ENCODE measurements at regions not wholly inside any gene's neighbourhood (a gene's known extent, or its start where the extent isn't known, plus 50 kb on each side); places are given as distances from the start of the nearest gene placed in this dataset.

DNA sequence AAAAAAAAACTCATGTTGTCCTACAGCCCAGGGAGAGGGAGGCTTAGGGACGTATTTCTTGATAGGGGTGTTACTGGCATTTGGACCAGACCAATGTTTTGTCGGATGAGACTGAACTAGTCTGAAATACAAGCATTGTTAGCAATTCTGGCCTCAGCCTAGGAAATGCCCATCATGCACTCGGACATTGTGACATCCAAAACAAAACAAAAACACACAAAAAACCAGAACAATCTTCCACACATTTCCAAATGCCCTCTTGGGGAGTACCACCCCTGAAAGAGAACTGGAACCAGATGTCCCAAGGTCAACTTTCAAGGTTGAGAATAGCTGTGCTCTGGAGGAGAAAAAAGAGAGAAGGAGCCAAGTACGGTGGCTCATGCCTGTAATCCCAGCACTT, 299.1 kb upstream of the JARID2 start:
- H3K14ac ChIP-seq (ENCODE audit: low read length in 2 of 2) = no peak overlapping the region
- H4K8ac ChIP-seq (ENCODE audit: low read length) = no peak overlapping the region
- H2BK5ac ChIP-seq (ENCODE audit: low read depth, low read length, poor library complexity, severe bottlenecking) = no peak overlapping the region
- H3K9ac ChIP-seq (ENCODE audit: low read length) = no peak overlapping the region
- no peaks in the 10 kb centered on the region for H3K9me3 ChIP-seq (ENCODE audit: control insufficient read depth, low read length)
- WGBS = 95% methylated on average over 4 of the region's 4 CpGs
- no peaks in the 10 kb centered on the region for H3K4me1 ChIP-seq (ENCODE audit: control insufficient read depth, insufficient read depth, low read depth, low read length)
- H3K4ac ChIP-seq (ENCODE audit: low read depth in 1 of 2, low read length in 2 of 2) = no peak overlapping the region
- H2BK120ac ChIP-seq (ENCODE audit: low read depth, low read length) = no peak overlapping the region
- H3K27ac ChIP-seq (ENCODE audit: low read length, poor library complexity, severe bottlenecking) = no peak overlapping the region
- DNase-seq = no peak
- H3K4me3 ChIP-seq (ENCODE audit: insufficient read depth in 1 of 2, low read depth in 1 of 2, low read length in 2 of 2) = no peak overlapping the region
- no peak overlapping the region for H2BK12ac ChIP-seq (ENCODE audit: low read length in 2 of 2)
- H4K91ac ChIP-seq (ENCODE audit: low read length) = no peak overlapping the region
- H3K4me2 ChIP-seq (ENCODE audit: low read length, poor library complexity, severe bottlenecking) = no peak overlapping the region
- H2AFZ ChIP-seq (ENCODE audit: low read depth, low read length) = no peak overlapping the region
- no peak overlapping the region for H3K18ac ChIP-seq (ENCODE audit: low read depth in 1 of 2, low read length in 2 of 2)
- no peak overlapping the region for H2AK5ac ChIP-seq (ENCODE audit: low read length, severe bottlenecking)
- no peaks in the 10 kb centered on the region for H3K79me1 ChIP-seq (replicated peaks; ENCODE audit: low read length, poor library complexity, severe bottlenecking)
- no peak overlapping the region for H3K23ac ChIP-seq (ENCODE audit: low read length in 2 of 2)
- H3K27me3 ChIP-seq (ENCODE audit: control insufficient read depth in 1 of 2, insufficient read depth in 1 of 2, low read length in 2 of 2) = no peaks in the 10 kb centered on the region
- no peaks in the 10 kb centered on the region for H3K36me3 ChIP-seq (ENCODE audit: control insufficient read depth in 1 of 2, insufficient read depth in 2 of 2, low read depth in 1 of 2, low read length in 2 of 2)
- H2BK15ac ChIP-seq (ENCODE audit: low read depth, poor library complexity, severe bottlenecking) = no peak overlapping the region

- H2AFZ ChIP-seq (ENCODE audit: low read depth, low read length) = no peak overlapping the region
- H3K14ac ChIP-seq (ENCODE audit: low read length in 2 of 2) = no peak overlapping the region
- no peaks in the 10 kb centered on the region for H3K79me1 ChIP-seq (replicated peaks; ENCODE audit: low read length, poor library complexity, severe bottlenecking)
- no peak overlapping the region for H2BK15ac ChIP-seq (ENCODE audit: low read depth, poor library complexity, severe bottlenecking)
- H2BK5ac ChIP-seq (ENCODE audit: low read depth, low read length, poor library complexity, severe bottlenecking) = no peak overlapping the region
- 100% methylated on average over 4 of the region's 7 CpGs for whole genome bisulfite sequencing
- H3K27ac ChIP-seq (ENCODE audit: low read length, poor library complexity, severe bottlenecking) = no peak overlapping the region
- H4K91ac ChIP-seq (ENCODE audit: low read length) = no peak overlapping the region
- no peaks in the 10 kb centered on the region for H3K4me1 ChIP-seq (ENCODE audit: control insufficient read depth, insufficient read depth, low read depth, low read length)
- H3K4ac ChIP-seq (ENCODE audit: low read depth in 1 of 2, low read length in 2 of 2) = no peak overlapping the region
- H3K4me3 ChIP-seq (ENCODE audit: insufficient read depth in 1 of 2, low read depth in 1 of 2, low read length in 2 of 2) = no peak overlapping the region
- H3K27me3 ChIP-seq (ENCODE audit: control insufficient read depth in 1 of 2, insufficient read depth in 1 of 2, low read length in 2 of 2) = no peaks in the 10 kb centered on the region
- no peaks in the 10 kb centered on the region for H3K9me3 ChIP-seq (ENCODE audit: control insufficient read depth, low read length)
- no peak for DNase-seq
- H3K36me3 ChIP-seq (ENCODE audit: control insufficient read depth in 1 of 2, insufficient read depth in 2 of 2, low read depth in 1 of 2, low read length in 2 of 2) = no peaks in the 10 kb centered on the region
- H3K23ac ChIP-seq (ENCODE audit: low read length in 2 of 2) = no peak overlapping the region
- H3K9ac ChIP-seq (ENCODE audit: low read length) = no peak overlapping the region
- H4K8ac ChIP-seq (ENCODE audit: low read length) = no peak overlapping the region
- no peak overlapping the region for H3K4me2 ChIP-seq (ENCODE audit: low read length, poor library complexity, severe bottlenecking)
- H2BK120ac ChIP-seq (ENCODE audit: low read depth, low read length) = no peak overlapping the region
- no peak overlapping the region for H3K18ac ChIP-seq (ENCODE audit: low read depth in 1 of 2, low read length in 2 of 2)
- H2AK5ac ChIP-seq (ENCODE audit: low read length, severe bottlenecking) = no peak overlapping the region
- no peak overlapping the region for H2BK12ac ChIP-seq (ENCODE audit: low read length in 2 of 2)
Observed at GRCh38 chr6:14948586-14949245, 297.2 kb upstream of the JARID2 start.

DNA sequence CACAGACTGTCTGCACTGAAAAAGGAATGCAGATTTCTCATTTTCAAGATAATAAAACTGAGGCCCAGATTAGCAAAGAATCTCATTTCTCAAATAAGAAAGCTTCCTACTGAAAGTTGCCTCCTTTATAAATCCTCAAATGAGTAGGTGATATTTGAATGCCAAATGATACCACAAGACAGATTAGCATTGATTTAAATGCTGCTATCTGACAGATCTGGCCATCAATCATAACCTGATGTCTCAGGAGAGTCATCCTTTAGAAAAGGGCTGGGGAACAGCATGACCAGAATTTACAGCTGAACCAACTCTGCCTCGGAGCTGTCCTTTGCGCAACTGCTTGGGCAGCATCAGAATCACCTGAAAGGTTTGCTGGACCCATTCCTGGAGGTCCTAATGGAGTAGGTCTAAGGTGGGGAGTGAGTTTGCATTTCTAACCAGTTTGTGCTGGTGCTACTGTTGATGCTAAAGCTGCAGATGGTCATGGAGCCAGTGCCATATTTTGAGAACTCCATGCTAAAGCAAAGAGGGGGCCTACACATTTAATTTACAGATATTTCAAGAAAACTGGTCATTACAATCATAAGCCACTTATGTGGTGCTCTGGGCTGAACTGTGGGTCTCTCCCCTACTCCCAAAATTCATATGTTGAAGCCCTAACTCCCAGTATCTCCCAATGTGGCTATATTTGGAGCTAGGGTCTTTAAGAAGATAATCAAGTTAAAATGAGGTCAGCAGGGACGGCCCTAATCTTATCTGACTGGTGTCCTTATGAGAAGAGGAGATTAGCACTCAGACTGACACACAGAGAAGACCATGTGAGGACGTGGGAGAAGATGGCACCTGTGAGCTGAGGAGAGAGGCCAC, 295.5 kb upstream of the JARID2 start:
- no peaks in the 10 kb centered on the region for H3K9me3 ChIP-seq (ENCODE audit: control insufficient read depth, low read length)

DNA sequence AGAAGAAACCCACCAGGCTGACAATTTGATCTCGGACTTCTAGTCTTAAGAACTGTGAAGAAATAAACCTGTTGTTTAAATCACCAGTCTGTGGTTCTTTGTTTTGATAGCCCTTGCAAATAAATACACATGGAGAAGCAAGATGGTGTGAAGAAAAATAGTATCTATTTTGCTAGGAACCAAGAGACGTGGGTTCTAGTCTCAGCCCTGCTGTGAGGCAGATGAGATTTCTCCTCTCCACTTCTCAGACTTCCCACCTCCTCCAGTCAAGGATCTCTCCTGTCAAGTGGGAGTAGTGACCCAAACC, 294.9 kb upstream of the JARID2 start:
- Histone ChIP-seq H3K27me3 (ENCODE audit: control insufficient read depth in 1 of 2, insufficient read depth in 1 of 2, low read length in 2 of 2) (no peaks in the 10 kb centered on the region), H3K4ac (ENCODE audit: low read depth in 1 of 2, low read length in 2 of 2) (no peak overlapping the region), H3K9me3 (ENCODE audit: control insufficient read depth, low read length) (no peaks in the 10 kb centered on the region), H2AFZ (ENCODE audit: low read depth, low read length) (no peak overlapping the region), H3K23ac (ENCODE audit: low read length in 2 of 2) (no peak overlapping the region), H2BK12ac (ENCODE audit: low read length in 2 of 2) (no peak overlapping the region), H4K8ac (ENCODE audit: low read length) (no peak overlapping the region), H3K18ac (ENCODE audit: low read depth in 1 of 2, low read length in 2 of 2) (no peak overlapping the region), H2AK5ac (ENCODE audit: low read length, severe bottlenecking) (no peak overlapping the region), H4K91ac (ENCODE audit: low read length) (no peak overlapping the region), H3K4me3 (ENCODE audit: insufficient read depth in 1 of 2, low read depth in 1 of 2, low read length in 2 of 2) (no peak overlapping the region), H2BK5ac (ENCODE audit: low read depth, low read length, poor library complexity, severe bottlenecking) (no peak overlapping the region), H2BK15ac (ENCODE audit: low read depth, poor library complexity, severe bottlenecking) (no peak overlapping the region), H3K27ac (ENCODE audit: low read length, poor library complexity, severe bottlenecking) (no peak overlapping the region), H3K9ac (ENCODE audit: low read length) (no peak overlapping the region), H2BK120ac (ENCODE audit: low read depth, low read length) (no peak overlapping the region), H3K36me3 (ENCODE audit: control insufficient read depth in 1 of 2, insufficient read depth in 2 of 2, low read depth in 1 of 2, low read length in 2 of 2) (no peaks in the 10 kb centered on the region), H3K4me2 (ENCODE audit: low read length, poor library complexity, severe bottlenecking) (no peak overlapping the region), H3K79me1 (replicated peaks; ENCODE audit: low read length, poor library complexity, severe bottlenecking) (no peaks in the 10 kb centered on the region), H3K14ac (ENCODE audit: low read length in 2 of 2) (no peak overlapping the region), H3K4me1 (ENCODE audit: control insufficient read depth, insufficient read depth, low read depth, low read length) (no peaks in the 10 kb centered on the region)
- WGBS = 100% methylated on average over 2 of the region's 2 CpGs
- no peak for DNase-seq

More for the DNA sequence above, 295.5 kb upstream of the JARID2 start:
- no peak overlapping the region for H3K23ac ChIP-seq (ENCODE audit: low read length in 2 of 2)
- no peak overlapping the region for H3K18ac ChIP-seq (ENCODE audit: low read depth in 1 of 2, low read length in 2 of 2)
- no peak overlapping the region for H2BK12ac ChIP-seq (ENCODE audit: low read length in 2 of 2)
- no peak overlapping the region for H3K4me2 ChIP-seq (ENCODE audit: low read length, poor library complexity, severe bottlenecking)
- 66% methylated on average over 4 of the region's 4 CpGs for WGBS
- no peak overlapping the region for H2BK5ac ChIP-seq (ENCODE audit: low read depth, low read length, poor library complexity, severe bottlenecking)
- no peak overlapping the region for H2AFZ ChIP-seq (ENCODE audit: low read depth, low read length)
- H3K27me3 ChIP-seq (ENCODE audit: control insufficient read depth in 1 of 2, insufficient read depth in 1 of 2, low read length in 2 of 2) = no peaks in the 10 kb centered on the region
- no peak overlapping the region for H2BK15ac ChIP-seq (ENCODE audit: low read depth, poor library complexity, severe bottlenecking)
- no peak overlapping the region for H3K9ac ChIP-seq (ENCODE audit: low read length)
- no peak overlapping the region for H2BK120ac ChIP-seq (ENCODE audit: low read depth, low read length)
- no peak overlapping the region for H2AK5ac ChIP-seq (ENCODE audit: low read length, severe bottlenecking)
- peak overlapping the region in 1 of 2 experiments; percentile 36 for H3K14ac ChIP-seq (ENCODE audit: low read length in 2 of 2)
- H3K4ac ChIP-seq (ENCODE audit: low read depth in 1 of 2, low read length in 2 of 2) = no peak overlapping the region
- no peaks in the 10 kb centered on the region for H3K4me1 ChIP-seq (ENCODE audit: control insufficient read depth, insufficient read depth, low read depth, low read length)
- H4K91ac ChIP-seq (ENCODE audit: low read length) = no peak overlapping the region
- H3K4me3 ChIP-seq (ENCODE audit: insufficient read depth in 1 of 2, low read depth in 1 of 2, low read length in 2 of 2) = no peak overlapping the region
- DNase-seq = no peak
- H4K8ac ChIP-seq (ENCODE audit: low read length) = no peak overlapping the region
- H3K79me1 ChIP-seq (replicated peaks; ENCODE audit: low read length, poor library complexity, severe bottlenecking) = no peaks in the 10 kb centered on the region
- H3K36me3 ChIP-seq (ENCODE audit: control insufficient read depth in 1 of 2, insufficient read depth in 2 of 2, low read depth in 1 of 2, low read length in 2 of 2) = no peaks in the 10 kb centered on the region
- no peak overlapping the region for H3K27ac ChIP-seq (ENCODE audit: low read length, poor library complexity, severe bottlenecking)

All from mesenchymal stem cell (in vitro differentiated cells and primary cell).